IMR-90 (cell line): ENCODE measurements at regions not wholly inside any gene's neighbourhood (a gene's known extent, or its start where the extent isn't known, plus 50 kb on each side); places are given as distances from the start of the nearest gene placed in this dataset.

Experiments
- ATAC-seq: fragments of 200-7000 bp; cut with Tn5 transposase; 2 replicates; pipeline ENCODE4 v1.9.1; 2020; ENCODE audit warnings: low read depth, mild to moderate bottlenecking, moderate library complexity
- BruUV-seq: library from RNA; stranded (reverse); fragments of 400-500 nt; replicated peaks from 2 replicates; lab custom pipeline; 2021; lab: Mats Ljungman, UMichigan
- CTCF ChIA-PET: fragments of 300-600 bp; formaldehyde crosslinking; extraction: SDS; loops from one replicate; lab custom pipeline; 2021; ENCODE audit warnings: antibody characterized with exemption; lab: Yijun Ruan, JAX
- POLR2A ChIA-PET: fragments of 300-600 bp; sonication (Branson Sonifier 250); formaldehyde crosslinking; loops from one replicate; lab custom pipeline; 2022; ENCODE audit warnings: antibody characterized with exemption; ENCODE audit not compliant: unreplicated experiment; lab: Charles Lee
- DNase-seq: peaks from one replicate; pipeline ENCODE4 v3.0.0; 2013
- H2AFZ ChIP-seq: replicated peaks from 2 replicates; pipeline ENCODE3; 2013; ENCODE audit warnings: low read length, mild to moderate bottlenecking; ENCODE audit not compliant: poor library complexity
- H2AK5ac ChIP-seq: 2 replicates; pipeline ENCODE4 v1.6.1; 2013; ENCODE audit warnings: low read depth, low read length, inconsistent platforms
- H2AK9ac ChIP-seq: replicated peaks from 2 replicates; pipeline ENCODE3; 2013; ENCODE audit warnings: mild to moderate bottlenecking, low read depth, low read length, moderate library complexity; ENCODE audit not compliant: poor library complexity
- H2BK120ac ChIP-seq: 2 replicates; pipeline ENCODE4 v1.6.1; 2013; ENCODE audit warnings: low read depth, low read length, inconsistent platforms
- H2BK15ac ChIP-seq: 3 replicates; pipeline ENCODE4 v1.6.1; 2013; ENCODE audit warnings: low read depth, low read length, inconsistent platforms
- H2BK20ac ChIP-seq: 2 replicates; pipeline ENCODE4 v1.6.1; 2013; ENCODE audit warnings: low read depth, mild to moderate bottlenecking, inconsistent platforms, low read length, moderate library complexity
- H2BK5ac ChIP-seq: 2 replicates; pipeline ENCODE4 v1.6.1; 2013; ENCODE audit warnings: mild to moderate bottlenecking, low read depth, low read length, inconsistent platforms; ENCODE audit not compliant: poor library complexity, severe bottlenecking
- H3K14ac ChIP-seq: replicated peaks from 2 replicates; pipeline ENCODE4 v1.6.1; 2013; ENCODE audit warnings: low read depth, low read length, inconsistent platforms
- H3K18ac ChIP-seq: 2 replicates; pipeline ENCODE4 v1.6.1; 2013; ENCODE audit warnings: low read depth, low read length, control low read depth
- H3K23ac ChIP-seq: 2 replicates; pipeline ENCODE4 v1.6.1; 2013; ENCODE audit warnings: low read depth, low read length, inconsistent platforms
- H3K27ac ChIP-seq: 2 replicates; pipeline ENCODE4 v1.5.1; 2013; ENCODE audit warnings: mild to moderate bottlenecking, control low read depth, low read length; ENCODE audit not compliant: insufficient read depth
- H3K27me3 ChIP-seq: 2 replicates; pipeline ENCODE4 v1.6.1; 2013; ENCODE audit warnings: low read length; ENCODE audit not compliant: control insufficient read depth, insufficient read depth
- H3K36me3 ChIP-seq: 2 replicates; pipeline ENCODE4 v1.6.1; 2013; ENCODE audit warnings: low read length, mixed read lengths; ENCODE audit not compliant: control insufficient read depth, insufficient read depth
- H3K4ac ChIP-seq: 2 replicates; pipeline ENCODE4 v1.6.1; 2013; ENCODE audit warnings: low read depth, low read length, inconsistent platforms
- H3K4me1 ChIP-seq: 2 replicates; pipeline ENCODE4 v1.6.1; 2013; ENCODE audit warnings: low read length, mixed read lengths; ENCODE audit not compliant: control insufficient read depth, insufficient read depth
- H3K4me2 ChIP-seq: 2 replicates; pipeline ENCODE4 v1.6.1; 2013; ENCODE audit warnings: low read depth, mild to moderate bottlenecking, control low read depth, low read length, moderate library complexity
- H3K4me3 ChIP-seq: 2 replicates; pipeline ENCODE4 v1.5.1; 2013; ENCODE audit warnings: low read depth, mild to moderate bottlenecking, control low read depth, low read length, moderate library complexity; ENCODE audit not compliant: insufficient read depth
- H3K56ac ChIP-seq: 2 replicates; pipeline ENCODE4 v1.6.1; 2013; ENCODE audit warnings: low read length, inconsistent platforms; ENCODE audit not compliant: insufficient read depth; ENCODE audit errors: extremely low read depth
- H3K79me1 ChIP-seq, 2 experiments: 2 replicates each; pipeline ENCODE4 v1.6.1; 2013; ENCODE audit warnings: low read length in 2 of 2, inconsistent platforms in 1 of 2, low read depth in 1 of 2
- H3K9ac ChIP-seq: 2 replicates; pipeline ENCODE4 v1.6.1; 2013; ENCODE audit warnings: low read depth, low read length, control low read depth
- H3K9me1 ChIP-seq: 2 replicates; pipeline ENCODE4 v1.6.1; 2013; ENCODE audit warnings: low read length, inconsistent platforms; ENCODE audit not compliant: insufficient read depth
- H3K9me3 ChIP-seq: 2 replicates; pipeline ENCODE4 v1.6.1; 2013; ENCODE audit warnings: low read length; ENCODE audit not compliant: control insufficient read depth, insufficient read depth
- H4K20me1 ChIP-seq: 2 replicates; pipeline ENCODE4 v1.6.1; 2013; ENCODE audit warnings: low read length, inconsistent platforms; ENCODE audit not compliant: insufficient read depth
- H4K5ac ChIP-seq: 2 replicates; pipeline ENCODE4 v1.6.1; 2013; ENCODE audit warnings: mild to moderate bottlenecking, low read depth, low read length, control low read depth
- H4K8ac ChIP-seq, 2 experiments: 2 replicates each; pipeline ENCODE4 v1.6.1; 2013; ENCODE audit warnings: low read depth in 2 of 2, low read length in 2 of 2, control low read depth in 1 of 2, inconsistent platforms in 1 of 2
- H4K91ac ChIP-seq: 2 replicates; pipeline ENCODE4 v1.6.1; 2013; ENCODE audit warnings: low read depth, low read length, inconsistent platforms; ENCODE audit not compliant: insufficient read depth
- BHLHE40 ChIP-seq: fragments of 150-350 bp; IDR thresholded peaks from 2 replicates; pipeline ENCODE4 v1.6.1; 2016; ENCODE audit warnings: mild to moderate bottlenecking, low read depth, low read length
- CEBPB ChIP-seq: IDR thresholded peaks from 2 replicates; pipeline ENCODE4 v1.6.1; 2012; ENCODE audit warnings: low read depth, low read length, improper control_type of control experiment
- CHD1 ChIP-seq: IDR thresholded peaks from 2 replicates; pipeline ENCODE4 v1.6.1; 2012; ENCODE audit warnings: low read depth, low read length, improper control_type of control experiment
- FOS ChIP-seq: fragments of 150-350 bp; IDR thresholded peaks from 2 replicates; pipeline ENCODE4 v1.6.1; 2016; ENCODE audit warnings: low read depth, low read length
- MAZ ChIP-seq: IDR thresholded peaks from 2 replicates; pipeline ENCODE4 v1.6.1; 2012; ENCODE audit warnings: low read depth, mild to moderate bottlenecking, low read length, improper control_type of control experiment, moderate library complexity, borderline replicate concordance
- MXI1 ChIP-seq: IDR thresholded peaks from 2 replicates; pipeline ENCODE4 v1.6.1; 2012; ENCODE audit warnings: low read depth, mild to moderate bottlenecking, low read length, moderate library complexity, borderline replicate concordance
- POLR2A ChIP-seq: IDR thresholded peaks from 2 replicates; pipeline ENCODE4 v1.6.1; 2012; ENCODE audit warnings: mild to moderate bottlenecking, low read depth, low read length
- RAD21 ChIP-seq: IDR thresholded peaks from 2 replicates; pipeline ENCODE4 v1.6.1; 2012; ENCODE audit warnings: low read length, improper control_type of control experiment
- RCOR1 ChIP-seq: IDR thresholded peaks from 2 replicates; pipeline ENCODE4 v1.6.1; 2012; ENCODE audit warnings: mild to moderate bottlenecking, low read length, improper control_type of control experiment; ENCODE audit not compliant: insufficient replicate concordance
- RFX5 ChIP-seq: IDR thresholded peaks from 2 replicates; pipeline ENCODE4 v1.8.0; 2012; ENCODE audit warnings: low read depth, mild to moderate bottlenecking, low read length, moderate library complexity
- SMC3 ChIP-seq: fragments of 150-350 bp; IDR thresholded peaks from 2 replicates; pipeline ENCODE4 v1.6.1; 2016; ENCODE audit warnings: low read depth, mild to moderate bottlenecking, antibody characterized with exemption, low read length, moderate library complexity
- dilution Hi-C: fragments of 300-500 bp; cut with HindIII; formaldehyde crosslinking; loops from one replicate; pipeline ENCODE4 v1.14.3; 2018; ENCODE audit warnings: low sequenced_read_pairs; ENCODE audit not compliant: unreplicated experiment
- in situ Hi-C: fragments of 300-500 bp; cut with MboI; formaldehyde crosslinking; loops from 3 replicates; pipeline ENCODE4 v1.14.3; 2019; ENCODE audit warnings: low sequenced_read_pairs, inconsistent platforms, mixed read lengths
- intact Hi-C: fragments of 100-400 bp; cut with micrococcal nuclease; formaldehyde crosslinking; loops from 2 replicates; pipeline ENCODE4 v1.10.0; 2022
- TF ChIP-seq, protein P1 (sequence below): fragments of 150-350 bp; IDR thresholded peaks from 2 replicates; pipeline ENCODE4 v1.6.1; 2016; ENCODE audit warnings: low read depth, mild to moderate bottlenecking, low read length, moderate library complexity, borderline replicate concordance
- TF ChIP-seq, protein P2 (sequence below): fragments of 150-350 bp; IDR thresholded peaks from 2 replicates; pipeline ENCODE4 v1.6.1; 2017; ENCODE audit warnings: mild to moderate bottlenecking, antibody characterized with exemption, low read length, low read depth
- TF ChIP-seq, protein P3 (sequence below): conservative IDR thresholded peaks from 2 replicates; pipeline ENCODE4 v1.5.1; 2012; ENCODE audit warnings: mild to moderate bottlenecking, low read depth, low read length, improper control_type of control experiment

DNA sequence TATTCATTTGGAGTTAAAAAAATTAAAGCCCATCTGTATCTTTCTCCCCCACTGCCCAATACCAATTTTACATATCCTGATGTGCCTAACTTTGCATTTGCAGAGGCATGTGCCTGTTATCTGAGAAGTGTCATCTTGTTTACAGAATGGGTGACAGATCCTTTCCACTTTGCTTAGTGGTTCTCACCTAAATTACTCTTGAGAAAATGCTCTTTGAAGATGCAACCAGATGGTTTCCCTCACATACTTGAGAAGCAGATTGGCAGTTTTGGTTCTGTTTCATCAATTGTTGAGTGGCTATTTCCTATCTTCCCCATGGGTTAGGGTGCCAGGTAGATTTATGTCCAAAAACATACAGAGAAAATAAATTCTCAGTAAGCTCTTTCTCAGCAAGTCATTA, 1051.4 kb upstream of the ATXN7L3B start:
- intact Hi-C loops (no loop called here), dilution Hi-C loops (no loop called here), in situ Hi-C loops (no loop called here)
- Histone ChIP-seq H3K56ac (no peak overlapping the region), H3K9me3 (peaks cover 15% of the 10 kb centered on the region), H3K9ac (no peak overlapping the region), H3K9me1 (no peaks in the 10 kb centered on the region), H3K4me1 (no peaks in the 10 kb centered on the region), H3K79me1 (no peaks in the 10 kb centered on the region), H3K36me3 (no peaks in the 10 kb centered on the region), H3K4me2 (no peak overlapping the region), H3K4me3 (no peak overlapping the region), H2BK15ac (no peak overlapping the region), H4K8ac (no peak overlapping the region), H3K23ac (no peak overlapping the region), H4K91ac (no peak overlapping the region), H4K20me1 (no peaks in the 10 kb centered on the region), H3K27me3 (no peaks in the 10 kb centered on the region), H4K5ac (no peak overlapping the region), H2BK120ac (no peak overlapping the region), H2AFZ (no peak overlapping the region), H3K27ac (no peak overlapping the region), H3K14ac (no peak overlapping the region), H2AK9ac (no peak overlapping the region), H2BK20ac (no peak overlapping the region), H2AK5ac (no peak overlapping the region), H3K4ac (no peak overlapping the region), H2BK5ac (no peak overlapping the region), H3K18ac (no peak overlapping the region)
- ATAC-seq (no peak), DNase-seq (no peak)
- ChIA-PET CTCF (no interaction called here), POLR2A (no interaction called here)
- BruUV-seq: no TSS peak
- TF ChIP-seq RAD21: no peak
- TF ChIP-seq RFX5: no peak
- no peak for TF ChIP-seq CEBPB
- TF ChIP-seq CHD1: no peak
- no peak for TF ChIP-seq BHLHE40
- no peak for TF ChIP-seq RCOR1
- TF ChIP-seq, protein P1, sequence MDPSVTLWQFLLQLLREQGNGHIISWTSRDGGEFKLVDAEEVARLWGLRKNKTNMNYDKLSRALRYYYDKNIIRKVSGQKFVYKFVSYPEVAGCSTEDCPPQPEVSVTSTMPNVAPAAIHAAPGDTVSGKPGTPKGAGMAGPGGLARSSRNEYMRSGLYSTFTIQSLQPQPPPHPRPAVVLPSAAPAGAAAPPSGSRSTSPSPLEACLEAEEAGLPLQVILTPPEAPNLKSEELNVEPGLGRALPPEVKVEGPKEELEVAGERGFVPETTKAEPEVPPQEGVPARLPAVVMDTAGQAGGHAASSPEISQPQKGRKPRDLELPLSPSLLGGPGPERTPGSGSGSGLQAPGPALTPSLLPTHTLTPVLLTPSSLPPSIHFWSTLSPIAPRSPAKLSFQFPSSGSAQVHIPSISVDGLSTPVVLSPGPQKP: no peak
- no peak for TF ChIP-seq MXI1
- no peak for TF ChIP-seq SMC3
- TF ChIP-seq FOS: no peak
- no peak for TF ChIP-seq MAZ
- no peak for TF ChIP-seq POLR2A
- TF ChIP-seq, protein P2, sequence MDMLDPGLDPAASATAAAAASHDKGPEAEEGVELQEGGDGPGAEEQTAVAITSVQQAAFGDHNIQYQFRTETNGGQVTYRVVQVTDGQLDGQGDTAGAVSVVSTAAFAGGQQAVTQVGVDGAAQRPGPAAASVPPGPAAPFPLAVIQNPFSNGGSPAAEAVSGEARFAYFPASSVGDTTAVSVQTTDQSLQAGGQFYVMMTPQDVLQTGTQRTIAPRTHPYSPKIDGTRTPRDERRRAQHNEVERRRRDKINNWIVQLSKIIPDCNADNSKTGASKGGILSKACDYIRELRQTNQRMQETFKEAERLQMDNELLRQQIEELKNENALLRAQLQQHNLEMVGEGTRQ: no peak
- TF ChIP-seq, protein P3, sequence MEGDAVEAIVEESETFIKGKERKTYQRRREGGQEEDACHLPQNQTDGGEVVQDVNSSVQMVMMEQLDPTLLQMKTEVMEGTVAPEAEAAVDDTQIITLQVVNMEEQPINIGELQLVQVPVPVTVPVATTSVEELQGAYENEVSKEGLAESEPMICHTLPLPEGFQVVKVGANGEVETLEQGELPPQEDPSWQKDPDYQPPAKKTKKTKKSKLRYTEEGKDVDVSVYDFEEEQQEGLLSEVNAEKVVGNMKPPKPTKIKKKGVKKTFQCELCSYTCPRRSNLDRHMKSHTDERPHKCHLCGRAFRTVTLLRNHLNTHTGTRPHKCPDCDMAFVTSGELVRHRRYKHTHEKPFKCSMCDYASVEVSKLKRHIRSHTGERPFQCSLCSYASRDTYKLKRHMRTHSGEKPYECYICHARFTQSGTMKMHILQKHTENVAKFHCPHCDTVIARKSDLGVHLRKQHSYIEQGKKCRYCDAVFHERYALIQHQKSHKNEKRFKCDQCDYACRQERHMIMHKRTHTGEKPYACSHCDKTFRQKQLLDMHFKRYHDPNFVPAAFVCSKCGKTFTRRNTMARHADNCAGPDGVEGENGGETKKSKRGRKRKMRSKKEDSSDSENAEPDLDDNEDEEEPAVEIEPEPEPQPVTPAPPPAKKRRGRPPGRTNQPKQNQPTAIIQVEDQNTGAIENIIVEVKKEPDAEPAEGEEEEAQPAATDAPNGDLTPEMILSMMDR: no peak
